IMR-90 (cell line): ENCODE measurements at regions not wholly inside any gene's neighbourhood (a gene's known extent, or its start where the extent isn't known, plus 50 kb on each side); places are given as distances from the start of the nearest gene placed in this dataset.

Source experiments
- ATAC-seq: fragments of 200-7000 bp; cut with Tn5 transposase; 2 replicates; pipeline ENCODE4 v1.9.1; 2020; ENCODE audit warnings: low read depth, mild to moderate bottlenecking, moderate library complexity
- BruUV-seq: library from RNA; stranded (reverse); fragments of 400-500 nt; replicated peaks from 2 replicates; lab custom pipeline; 2021; lab: Mats Ljungman, UMichigan
- CTCF ChIA-PET: fragments of 300-600 bp; formaldehyde crosslinking; extraction: SDS; loops from one replicate; lab custom pipeline; 2021; ENCODE audit warnings: antibody characterized with exemption; lab: Yijun Ruan, JAX
- POLR2A ChIA-PET: fragments of 300-600 bp; sonication (Branson Sonifier 250); formaldehyde crosslinking; loops from one replicate; lab custom pipeline; 2022; ENCODE audit warnings: antibody characterized with exemption; ENCODE audit not compliant: unreplicated experiment; lab: Charles Lee
- DNase-seq: peaks from one replicate; pipeline ENCODE4 v3.0.0; 2013
- H2AFZ ChIP-seq: replicated peaks from 2 replicates; pipeline ENCODE3; 2013; ENCODE audit warnings: low read length, mild to moderate bottlenecking; ENCODE audit not compliant: poor library complexity
- H2AK5ac ChIP-seq: 2 replicates; pipeline ENCODE4 v1.6.1; 2013; ENCODE audit warnings: low read depth, low read length, inconsistent platforms
- H2AK9ac ChIP-seq: replicated peaks from 2 replicates; pipeline ENCODE3; 2013; ENCODE audit warnings: mild to moderate bottlenecking, low read depth, low read length, moderate library complexity; ENCODE audit not compliant: poor library complexity
- H2BK120ac ChIP-seq: 2 replicates; pipeline ENCODE4 v1.6.1; 2013; ENCODE audit warnings: low read depth, low read length, inconsistent platforms
- H2BK15ac ChIP-seq: 3 replicates; pipeline ENCODE4 v1.6.1; 2013; ENCODE audit warnings: low read depth, low read length, inconsistent platforms
- H2BK20ac ChIP-seq: 2 replicates; pipeline ENCODE4 v1.6.1; 2013; ENCODE audit warnings: low read depth, mild to moderate bottlenecking, inconsistent platforms, low read length, moderate library complexity
- H2BK5ac ChIP-seq: 2 replicates; pipeline ENCODE4 v1.6.1; 2013; ENCODE audit warnings: mild to moderate bottlenecking, low read depth, low read length, inconsistent platforms; ENCODE audit not compliant: poor library complexity, severe bottlenecking
- H3K14ac ChIP-seq: replicated peaks from 2 replicates; pipeline ENCODE4 v1.6.1; 2013; ENCODE audit warnings: low read depth, low read length, inconsistent platforms
- H3K18ac ChIP-seq: 2 replicates; pipeline ENCODE4 v1.6.1; 2013; ENCODE audit warnings: low read depth, low read length, control low read depth
- H3K23ac ChIP-seq: 2 replicates; pipeline ENCODE4 v1.6.1; 2013; ENCODE audit warnings: low read depth, low read length, inconsistent platforms
- H3K27ac ChIP-seq: 2 replicates; pipeline ENCODE4 v1.5.1; 2013; ENCODE audit warnings: mild to moderate bottlenecking, control low read depth, low read length; ENCODE audit not compliant: insufficient read depth
- H3K27me3 ChIP-seq: 2 replicates; pipeline ENCODE4 v1.6.1; 2013; ENCODE audit warnings: low read length; ENCODE audit not compliant: control insufficient read depth, insufficient read depth
- H3K36me3 ChIP-seq: 2 replicates; pipeline ENCODE4 v1.6.1; 2013; ENCODE audit warnings: low read length, mixed read lengths; ENCODE audit not compliant: control insufficient read depth, insufficient read depth
- H3K4ac ChIP-seq: 2 replicates; pipeline ENCODE4 v1.6.1; 2013; ENCODE audit warnings: low read depth, low read length, inconsistent platforms
- H3K4me1 ChIP-seq: 2 replicates; pipeline ENCODE4 v1.6.1; 2013; ENCODE audit warnings: low read length, mixed read lengths; ENCODE audit not compliant: control insufficient read depth, insufficient read depth
- H3K4me2 ChIP-seq: 2 replicates; pipeline ENCODE4 v1.6.1; 2013; ENCODE audit warnings: low read depth, mild to moderate bottlenecking, control low read depth, low read length, moderate library complexity
- H3K4me3 ChIP-seq: 2 replicates; pipeline ENCODE4 v1.5.1; 2013; ENCODE audit warnings: low read depth, mild to moderate bottlenecking, control low read depth, low read length, moderate library complexity; ENCODE audit not compliant: insufficient read depth
- H3K56ac ChIP-seq: 2 replicates; pipeline ENCODE4 v1.6.1; 2013; ENCODE audit warnings: low read length, inconsistent platforms; ENCODE audit not compliant: insufficient read depth; ENCODE audit errors: extremely low read depth
- H3K79me1 ChIP-seq, 2 experiments: 2 replicates each; pipeline ENCODE4 v1.6.1; 2013; ENCODE audit warnings: low read length in 2 of 2, inconsistent platforms in 1 of 2, low read depth in 1 of 2
- H3K9ac ChIP-seq: 2 replicates; pipeline ENCODE4 v1.6.1; 2013; ENCODE audit warnings: low read depth, low read length, control low read depth
- H3K9me1 ChIP-seq: 2 replicates; pipeline ENCODE4 v1.6.1; 2013; ENCODE audit warnings: low read length, inconsistent platforms; ENCODE audit not compliant: insufficient read depth
- H3K9me3 ChIP-seq: 2 replicates; pipeline ENCODE4 v1.6.1; 2013; ENCODE audit warnings: low read length; ENCODE audit not compliant: control insufficient read depth, insufficient read depth
- H4K20me1 ChIP-seq: 2 replicates; pipeline ENCODE4 v1.6.1; 2013; ENCODE audit warnings: low read length, inconsistent platforms; ENCODE audit not compliant: insufficient read depth
- H4K5ac ChIP-seq: 2 replicates; pipeline ENCODE4 v1.6.1; 2013; ENCODE audit warnings: mild to moderate bottlenecking, low read depth, low read length, control low read depth
- H4K8ac ChIP-seq, 2 experiments: 2 replicates each; pipeline ENCODE4 v1.6.1; 2013; ENCODE audit warnings: low read depth in 2 of 2, low read length in 2 of 2, control low read depth in 1 of 2, inconsistent platforms in 1 of 2
- H4K91ac ChIP-seq: 2 replicates; pipeline ENCODE4 v1.6.1; 2013; ENCODE audit warnings: low read depth, low read length, inconsistent platforms; ENCODE audit not compliant: insufficient read depth
- CEBPB ChIP-seq: IDR thresholded peaks from 2 replicates; pipeline ENCODE4 v1.6.1; 2012; ENCODE audit warnings: low read depth, low read length, improper control_type of control experiment
- RCOR1 ChIP-seq: IDR thresholded peaks from 2 replicates; pipeline ENCODE4 v1.6.1; 2012; ENCODE audit warnings: mild to moderate bottlenecking, low read length, improper control_type of control experiment; ENCODE audit not compliant: insufficient replicate concordance
- dilution Hi-C: fragments of 300-500 bp; cut with HindIII; formaldehyde crosslinking; loops from one replicate; pipeline ENCODE4 v1.14.3; 2018; ENCODE audit warnings: low sequenced_read_pairs; ENCODE audit not compliant: unreplicated experiment
- in situ Hi-C: fragments of 300-500 bp; cut with MboI; formaldehyde crosslinking; loops from 3 replicates; pipeline ENCODE4 v1.14.3; 2019; ENCODE audit warnings: low sequenced_read_pairs, inconsistent platforms, mixed read lengths
- intact Hi-C: fragments of 100-400 bp; cut with micrococcal nuclease; formaldehyde crosslinking; loops from 2 replicates; pipeline ENCODE4 v1.10.0; 2022
- TF ChIP-seq, protein P1 (sequence below): fragments of 150-350 bp; IDR thresholded peaks from 2 replicates; pipeline ENCODE4 v1.6.1; 2016; ENCODE audit warnings: low read depth, mild to moderate bottlenecking, low read length, moderate library complexity, borderline replicate concordance

GRCh38 chr4:121535351-121535750, 154.5 kb upstream of the QRFPR start:
- H3K23ac ChIP-seq, result no peak overlapping the region
- no peaks in the 10 kb centered on the region for H4K20me1 ChIP-seq
- H2AK9ac ChIP-seq, result no peak overlapping the region
- no peak overlapping the region for H3K9ac ChIP-seq
- no peak overlapping the region for H4K5ac ChIP-seq
- no peak overlapping the region for H3K14ac ChIP-seq
- H3K4me1 ChIP-seq, result no peaks in the 10 kb centered on the region
- ChIA-PET POLR2A (no interaction called here), CTCF (no interaction called here)
- no peaks in the 10 kb centered on the region for H3K9me3 ChIP-seq
- H3K56ac ChIP-seq, result no peak overlapping the region
- no peaks in the 10 kb centered on the region for H3K79me1 ChIP-seq
- no peak overlapping the region for H3K27ac ChIP-seq
- no peak overlapping the region for H2BK5ac ChIP-seq
- ATAC-seq (no peak), DNase-seq (no peak)
- no peak overlapping the region for H2BK120ac ChIP-seq
- no peak overlapping the region for H4K8ac ChIP-seq
- H3K36me3 ChIP-seq, result no peaks in the 10 kb centered on the region
- no peak overlapping the region for H3K4ac ChIP-seq
- H3K18ac ChIP-seq, result no peak overlapping the region
- TF ChIP-seq, protein P1, sequence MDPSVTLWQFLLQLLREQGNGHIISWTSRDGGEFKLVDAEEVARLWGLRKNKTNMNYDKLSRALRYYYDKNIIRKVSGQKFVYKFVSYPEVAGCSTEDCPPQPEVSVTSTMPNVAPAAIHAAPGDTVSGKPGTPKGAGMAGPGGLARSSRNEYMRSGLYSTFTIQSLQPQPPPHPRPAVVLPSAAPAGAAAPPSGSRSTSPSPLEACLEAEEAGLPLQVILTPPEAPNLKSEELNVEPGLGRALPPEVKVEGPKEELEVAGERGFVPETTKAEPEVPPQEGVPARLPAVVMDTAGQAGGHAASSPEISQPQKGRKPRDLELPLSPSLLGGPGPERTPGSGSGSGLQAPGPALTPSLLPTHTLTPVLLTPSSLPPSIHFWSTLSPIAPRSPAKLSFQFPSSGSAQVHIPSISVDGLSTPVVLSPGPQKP, result no peak
- TF ChIP-seq CEBPB (no peak), RCOR1 (no peak)
- H2AK5ac ChIP-seq, result no peak overlapping the region
- no peak overlapping the region for H3K4me3 ChIP-seq
- in situ Hi-C loops (no loop called here), intact Hi-C loops (no loop called here), dilution Hi-C loops (no loop called here)
- no peak overlapping the region for H2BK15ac ChIP-seq
- H3K27me3 ChIP-seq, result no peaks in the 10 kb centered on the region
- no peak overlapping the region for H3K4me2 ChIP-seq
- H4K91ac ChIP-seq, result no peak overlapping the region
- H3K9me1 ChIP-seq, result no peaks in the 10 kb centered on the region
- no peak overlapping the region for H2BK20ac ChIP-seq
- no TSS peak for BruUV-seq
- no peak overlapping the region for H2AFZ ChIP-seq
